ENCODE measurements at regions not wholly inside any gene's neighbourhood (a gene's known extent, or its start where the extent isn't known, plus 50 kb on each side); places are given as distances from the start of the nearest gene placed in this dataset.

GRCh38 chr14:22159957-22160356 lies 429.1 kb downstream of the DAD1 start:
- WGBS (ENCODE audit: insufficient coverage, low lambda C conversion rate) = 0% methylated on average over 1 of the region's 2 CpGs
- peak; percentile 77 to 93 for DNase-seq
- Histone ChIP-seq H3K4me1 (ENCODE audit: control insufficient read depth, insufficient read depth, low read length) (peaks cover 20% of the 10 kb centered on the region), H3K27ac (ENCODE audit: low read length) (peak overlapping the region; percentile 82), H3K27me3 (ENCODE audit: control insufficient read depth, insufficient read depth, low read length) (no peaks in the 10 kb centered on the region), H3K36me3 (ENCODE audit: control insufficient read depth, insufficient read depth, low read length) (no peaks in the 10 kb centered on the region), H3K9me3 (ENCODE audit: control insufficient read depth, low read depth, low read length) (no peaks in the 10 kb centered on the region), H3K4me3 (ENCODE audit: low read length) (no peak overlapping the region)

DNA sequence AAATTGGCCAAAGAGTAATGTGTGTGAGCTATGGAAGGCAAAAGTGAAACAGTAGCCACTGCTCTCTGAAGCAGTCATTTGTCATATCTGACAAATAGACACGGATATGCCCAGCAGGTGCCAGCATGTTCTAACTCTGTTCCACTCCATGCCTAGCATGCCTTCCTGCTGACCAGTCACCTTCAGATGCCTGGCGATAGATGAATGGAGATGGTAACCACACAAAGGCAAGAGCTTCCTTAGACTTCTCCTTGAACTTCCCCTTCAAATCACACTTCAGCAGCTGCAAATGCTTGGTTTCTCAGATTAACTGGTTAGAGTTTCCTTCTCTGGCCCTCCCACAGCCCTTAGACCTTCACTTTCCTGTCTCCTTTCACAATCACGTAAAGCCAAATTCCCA lies 429.9 kb downstream of the DAD1 start:
- 100% methylated on average over 1 of the region's 3 CpGs for WGBS (ENCODE audit: insufficient coverage, low lambda C conversion rate)
- no peak overlapping the region for H3K4me3 ChIP-seq (ENCODE audit: low read length)
- no peaks in the 10 kb centered on the region for H3K36me3 ChIP-seq (ENCODE audit: control insufficient read depth, insufficient read depth, low read length)

DNA sequence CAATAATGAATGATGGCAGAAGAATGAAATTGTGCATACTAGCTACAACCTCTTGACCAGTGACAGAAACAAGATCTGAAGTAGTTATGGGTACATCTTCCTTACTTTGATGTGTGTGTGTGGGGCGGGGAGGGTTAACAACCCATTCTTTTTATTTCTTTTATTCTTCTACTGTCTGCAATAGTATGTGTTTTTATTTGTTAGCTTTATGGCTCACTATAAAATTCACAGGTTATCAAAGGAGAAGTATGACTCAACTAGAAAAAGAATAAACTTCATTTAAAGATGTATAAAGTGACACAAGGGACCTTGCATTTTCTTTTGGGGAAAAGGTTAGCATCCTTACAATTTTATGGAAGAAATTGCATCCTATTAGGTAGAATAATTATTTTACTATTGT lies 430.5 kb downstream of the DAD1 start:
- H3K4me1 ChIP-seq (ENCODE audit: control insufficient read depth, insufficient read depth, low read length) = peaks cover 20% of the 10 kb centered on the region
- no peak for DNase-seq
- H3K27ac ChIP-seq (ENCODE audit: low read length) = no peak overlapping the region
- WGBS (ENCODE audit: insufficient coverage, low lambda C conversion rate) = no CpG with 5 or more reads among the region's 1 CpG
- no peaks in the 10 kb centered on the region for H3K9me3 ChIP-seq (ENCODE audit: control insufficient read depth, low read depth, low read length)
- no peaks in the 10 kb centered on the region for H3K36me3 ChIP-seq (ENCODE audit: control insufficient read depth, insufficient read depth, low read length)
- H3K4me3 ChIP-seq (ENCODE audit: low read length) = no peak overlapping the region
- H3K27me3 ChIP-seq (ENCODE audit: control insufficient read depth, insufficient read depth, low read length) = no peaks in the 10 kb centered on the region

More for the DNA sequence above, 429.9 kb downstream of the DAD1 start:
- DNase-seq = no peak
- peak overlapping the region; percentile 58 for H3K27ac ChIP-seq (ENCODE audit: low read length)
- no peaks in the 10 kb centered on the region for H3K9me3 ChIP-seq (ENCODE audit: control insufficient read depth, low read depth, low read length)
- peaks cover 20% of the 10 kb centered on the region for H3K4me1 ChIP-seq (ENCODE audit: control insufficient read depth, insufficient read depth, low read length)
- H3K27me3 ChIP-seq (ENCODE audit: control insufficient read depth, insufficient read depth, low read length) = no peaks in the 10 kb centered on the region

- no peak for DNase-seq
- no peaks in the 10 kb centered on the region for H3K27me3 ChIP-seq (ENCODE audit: control insufficient read depth, insufficient read depth, low read length)
- peaks cover 28% of the 10 kb centered on the region for H3K4me1 ChIP-seq (ENCODE audit: control insufficient read depth, insufficient read depth, low read length)
- H3K9me3 ChIP-seq (ENCODE audit: control insufficient read depth, low read depth, low read length) = no peaks in the 10 kb centered on the region
- no peak overlapping the region for H3K27ac ChIP-seq (ENCODE audit: low read length)
- no peak overlapping the region for H3K4me3 ChIP-seq (ENCODE audit: low read length)
- H3K36me3 ChIP-seq (ENCODE audit: control insufficient read depth, insufficient read depth, low read length) = no peaks in the 10 kb centered on the region
- no CpG with 5 or more reads among the region's 2 CpGs for WGBS (ENCODE audit: insufficient coverage, low lambda C conversion rate)
Observed at GRCh38 chr14:22155571-22155970, 433.5 kb downstream of the DAD1 start.

- Histone ChIP-seq H3K4me3 (ENCODE audit: low read length) (no peak overlapping the region), H3K4me1 (ENCODE audit: control insufficient read depth, insufficient read depth, low read length) (peaks cover 19% of the 10 kb centered on the region), H3K36me3 (ENCODE audit: control insufficient read depth, insufficient read depth, low read length) (no peaks in the 10 kb centered on the region), H3K27me3 (ENCODE audit: control insufficient read depth, insufficient read depth, low read length) (no peaks in the 10 kb centered on the region), H3K9me3 (ENCODE audit: control insufficient read depth, low read depth, low read length) (no peaks in the 10 kb centered on the region), H3K27ac (ENCODE audit: low read length) (peak overlapping the region; percentile 54)
- DNase-seq = no peak
Observed at GRCh38 chr14:22152903-22153302, 436.1 kb downstream of the DAD1 start.

DNA sequence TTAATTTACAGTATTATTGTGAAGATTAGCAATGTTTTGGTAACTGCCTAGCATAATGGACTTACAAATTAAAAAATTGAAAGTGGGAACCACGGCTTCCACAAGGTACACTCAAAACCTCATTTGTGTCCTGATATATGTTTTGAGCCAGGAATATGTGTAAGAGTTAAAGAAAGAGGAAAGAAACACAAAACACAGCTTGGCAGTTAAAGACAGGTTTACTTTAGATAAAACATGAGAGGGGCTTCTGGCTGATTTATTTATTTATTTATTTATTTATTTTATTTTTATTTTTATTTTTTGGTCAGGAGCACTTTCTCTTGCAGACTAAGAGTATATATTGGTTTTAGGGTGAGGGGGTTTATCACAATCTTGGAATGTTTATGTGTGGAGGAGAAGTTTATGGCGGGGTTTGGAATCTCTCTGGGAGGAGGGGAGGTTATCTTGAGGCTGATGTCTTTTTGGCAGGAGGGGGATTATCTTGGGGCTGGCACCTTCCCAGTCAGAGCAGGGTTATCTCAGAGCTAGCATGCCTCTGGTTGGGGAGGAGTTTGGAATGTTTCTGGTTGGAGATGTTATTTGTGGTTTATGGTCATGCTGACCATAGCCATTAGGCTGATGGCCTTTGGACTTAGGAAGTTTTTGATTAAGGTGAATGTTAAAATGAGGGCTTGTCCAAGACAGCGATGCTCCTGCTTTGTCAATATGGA lies 436.7 kb downstream of the DAD1 start:
- peak overlapping the region; percentile 80 for H3K27ac ChIP-seq (ENCODE audit: low read length)
- no peaks in the 10 kb centered on the region for H3K27me3 ChIP-seq (ENCODE audit: control insufficient read depth, insufficient read depth, low read length)
- WGBS (ENCODE audit: insufficient coverage, low lambda C conversion rate) = 78% methylated on average over 1 of the region's 3 CpGs
- no peak for DNase-seq
- no peaks in the 10 kb centered on the region for H3K9me3 ChIP-seq (ENCODE audit: control insufficient read depth, low read depth, low read length)
- H3K4me3 ChIP-seq (ENCODE audit: low read length) = no peak overlapping the region
- H3K4me1 ChIP-seq (ENCODE audit: control insufficient read depth, insufficient read depth, low read length) = peaks cover 19% of the 10 kb centered on the region
- H3K36me3 ChIP-seq (ENCODE audit: control insufficient read depth, insufficient read depth, low read length) = no peaks in the 10 kb centered on the region

- Histone ChIP-seq H3K9me3 (ENCODE audit: control insufficient read depth, low read depth, low read length) (no peaks in the 10 kb centered on the region), H3K27ac (ENCODE audit: low read length) (peak overlapping the region; percentile 80), H3K4me1 (ENCODE audit: control insufficient read depth, insufficient read depth, low read length) (peaks cover 19% of the 10 kb centered on the region), H3K4me3 (ENCODE audit: low read length) (no peak overlapping the region), H3K27me3 (ENCODE audit: control insufficient read depth, insufficient read depth, low read length) (no peaks in the 10 kb centered on the region), H3K36me3 (ENCODE audit: control insufficient read depth, insufficient read depth, low read length) (no peaks in the 10 kb centered on the region)
- 30% methylated on average over 2 of the region's 4 CpGs for WGBS (ENCODE audit: insufficient coverage, low lambda C conversion rate)
- DNase-seq = peak; percentile 72 to 90
Observed at GRCh38 chr14:22151121-22151520, 437.9 kb downstream of the DAD1 start.

DNA sequence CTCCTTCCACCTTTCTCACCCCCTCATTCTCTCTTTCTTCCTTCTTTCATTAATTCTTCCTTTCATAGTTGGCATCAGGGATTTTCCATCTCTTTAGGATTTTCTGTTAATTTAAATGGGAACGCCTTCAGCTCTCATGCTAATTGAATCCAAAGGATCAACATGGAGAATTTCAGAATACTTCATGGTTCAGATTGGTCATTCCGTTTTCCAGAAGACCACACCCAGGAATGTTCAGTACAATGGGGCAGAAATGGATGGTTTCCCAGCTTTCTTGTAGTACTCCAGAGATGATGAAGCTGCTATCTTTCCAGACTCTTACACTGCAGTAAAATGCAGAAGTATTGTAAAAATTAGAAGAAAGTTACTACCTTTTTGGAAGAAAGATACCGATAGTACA lies 440.0 kb downstream of the DAD1 start:
- no peak overlapping the region for H3K4me3 ChIP-seq (ENCODE audit: low read length)
- WGBS (ENCODE audit: insufficient coverage, low lambda C conversion rate) = 100% methylated on average over 1 of the region's 3 CpGs
- no peaks in the 10 kb centered on the region for H3K27me3 ChIP-seq (ENCODE audit: control insufficient read depth, insufficient read depth, low read length)
- no peak overlapping the region for H3K27ac ChIP-seq (ENCODE audit: low read length)
- H3K9me3 ChIP-seq (ENCODE audit: control insufficient read depth, low read depth, low read length) = no peaks in the 10 kb centered on the region
- peaks cover 20% of the 10 kb centered on the region for H3K4me1 ChIP-seq (ENCODE audit: control insufficient read depth, insufficient read depth, low read length)
- H3K36me3 ChIP-seq (ENCODE audit: control insufficient read depth, insufficient read depth, low read length) = no peaks in the 10 kb centered on the region
- no peak for DNase-seq

DNA sequence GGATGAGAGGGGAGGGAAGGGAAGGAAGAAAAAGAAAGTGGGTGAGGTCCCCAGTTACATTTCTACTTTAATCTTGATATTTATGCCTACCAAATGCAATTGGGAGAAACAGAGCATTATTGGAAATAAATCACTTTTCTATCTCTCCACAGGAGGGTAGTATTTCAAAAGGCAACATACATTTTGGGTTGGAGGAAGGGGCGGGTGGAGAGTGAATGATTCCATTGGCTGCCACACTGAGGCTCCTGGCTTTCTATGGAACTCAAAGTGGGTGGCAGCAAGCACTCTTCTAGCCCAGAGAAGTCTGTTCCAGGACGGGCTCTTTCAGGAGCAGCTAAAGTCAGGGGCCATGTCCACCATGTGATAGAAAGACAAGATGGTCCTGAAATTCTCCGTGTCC lies 441.3 kb downstream of the DAD1 start:
- Histone ChIP-seq H3K4me3 (ENCODE audit: low read length) (no peak overlapping the region), H3K27me3 (ENCODE audit: control insufficient read depth, insufficient read depth, low read length) (no peaks in the 10 kb centered on the region), H3K4me1 (ENCODE audit: control insufficient read depth, insufficient read depth, low read length) (peaks cover 17% of the 10 kb centered on the region), H3K36me3 (ENCODE audit: control insufficient read depth, insufficient read depth, low read length) (no peaks in the 10 kb centered on the region), H3K9me3 (ENCODE audit: control insufficient read depth, low read depth, low read length) (no peaks in the 10 kb centered on the region), H3K27ac (ENCODE audit: low read length) (no peak overlapping the region)
- no peak for DNase-seq
- WGBS (ENCODE audit: insufficient coverage, low lambda C conversion rate) = 100% methylated on average over 1 of the region's 3 CpGs

GRCh38 chr14:22143363-22143762 lies 445.7 kb downstream of the DAD1 start:
- H3K4me3 ChIP-seq (ENCODE audit: low read length) = no peak overlapping the region
- no peak overlapping the region for H3K27ac ChIP-seq (ENCODE audit: low read length)
- H3K9me3 ChIP-seq (ENCODE audit: control insufficient read depth, low read depth, low read length) = no peaks in the 10 kb centered on the region
- H3K4me1 ChIP-seq (ENCODE audit: control insufficient read depth, insufficient read depth, low read length) = peaks cover 5% of the 10 kb centered on the region
- H3K36me3 ChIP-seq (ENCODE audit: control insufficient read depth, insufficient read depth, low read length) = no peaks in the 10 kb centered on the region
- DNase-seq = peak in 1 of 2 donors; percentile 29
- H3K27me3 ChIP-seq (ENCODE audit: control insufficient read depth, insufficient read depth, low read length) = no peaks in the 10 kb centered on the region
- WGBS (ENCODE audit: insufficient coverage, low lambda C conversion rate) = 100% methylated on average over 1 of the region's 2 CpGs

DNA sequence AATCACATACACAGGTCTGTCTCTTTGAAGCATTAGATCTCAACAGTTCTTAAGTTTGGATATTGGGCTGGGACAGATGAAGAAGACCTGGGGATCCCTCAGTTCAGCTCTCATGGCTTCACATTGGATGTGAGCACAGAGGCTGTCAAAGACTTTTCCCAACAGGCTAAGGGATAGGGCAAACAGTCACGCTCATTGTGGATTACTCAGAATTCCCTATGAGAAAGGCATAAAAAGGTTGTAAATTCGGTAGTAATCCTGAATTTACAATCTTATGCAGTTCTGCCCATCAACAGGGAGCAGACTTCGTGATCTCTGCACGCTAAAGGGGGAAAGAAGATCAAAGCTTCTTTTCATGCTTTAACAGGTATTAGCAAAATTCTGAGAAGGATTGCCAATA lies 448.4 kb downstream of the DAD1 start:
- peaks cover 5% of the 10 kb centered on the region for H3K4me1 ChIP-seq (ENCODE audit: control insufficient read depth, insufficient read depth, low read length)
- WGBS (ENCODE audit: insufficient coverage, low lambda C conversion rate) = 82% methylated on average over 3 of the region's 4 CpGs
- H3K27me3 ChIP-seq (ENCODE audit: control insufficient read depth, insufficient read depth, low read length) = no peaks in the 10 kb centered on the region
- no peaks in the 10 kb centered on the region for H3K9me3 ChIP-seq (ENCODE audit: control insufficient read depth, low read depth, low read length)
- no peak overlapping the region for H3K4me3 ChIP-seq (ENCODE audit: low read length)
- no peak overlapping the region for H3K27ac ChIP-seq (ENCODE audit: low read length)
- no peaks in the 10 kb centered on the region for H3K36me3 ChIP-seq (ENCODE audit: control insufficient read depth, insufficient read depth, low read length)
- DNase-seq = no peak
